Ovary (tissue), 7 donors: ENCODE measurements at regions not wholly inside any gene's neighbourhood (a gene's known extent, or its start where the extent isn't known, plus 50 kb on each side); places are given as distances from the start of the nearest gene placed in this dataset.

Experiments
- DNase-seq, 5 donors: peaks; one replicate each; pipeline ENCODE4 v3.0.0-alpha.2; 2019 to 2020
- H3K27ac ChIP-seq, 2 donors: fragments of 200-600 bp; one replicate each; pipeline versions ENCODE4 v1.5.1 to v1.8.0; 2019 to 2022
- H3K27me3 ChIP-seq: fragments of 200-600 bp; one replicate; pipeline ENCODE4 v1.8.0; 2022
- H3K36me3 ChIP-seq: fragments of 200-600 bp; sonication (generic); one replicate; pipeline ENCODE4 v1.5.1; 2019
- H3K4me1 ChIP-seq: one replicate; pipeline ENCODE4 v1.8.1; 2013; ENCODE audit warnings: mild to moderate bottlenecking, moderate library complexity; ENCODE audit not compliant: insufficient read depth
- H3K4me3 ChIP-seq: fragments of 200-600 bp; sonication (generic); one replicate; pipeline ENCODE4 v1.5.1; 2017
- H3K9me3 ChIP-seq, 2 donors: fragments of 200-600 bp in 1 of 2; sonication (generic) in 1 of 2; one replicate each; pipeline versions ENCODE4 v1.5.1 to v1.8.1; 2013 to 2019; ENCODE audit warnings: mild to moderate bottlenecking in 1 of 2, moderate library complexity in 1 of 2
- CTCF ChIP-seq, 3 donors: fragments of 450-650 bp in 2 of 3; fragments of 200-600 bp in 1 of 3; IDR thresholded peaks; one replicate each; pipeline versions ENCODE4 v1.5.1 to v1.8.0; 2016 to 2022; ENCODE audit warnings: antibody characterized with exemption in 3 of 3, mild to moderate bottlenecking in 1 of 3
- EP300 ChIP-seq: sonication (generic); formaldehyde crosslinking; IDR thresholded peaks from one replicate; pipeline ENCODE4 v1.6.1; 2017; ENCODE audit warnings: antibody characterized with exemption
- POLR2A ChIP-seq: fragments of 450-650 bp; IDR thresholded peaks from one replicate; pipeline ENCODE4 v1.6.1; 2017; ENCODE audit warnings: antibody characterized with exemption, mild to moderate bottlenecking, moderate library complexity
- WGBS, 3 donors: extraction: QIAGEN DNeasy Blood & Tissue Kit in 1 of 3; methylation state at CpG; one replicate each; pipeline versions ENCODE4 v1.1.5 to v1.1.7; 2013 to 2017; 5-methylcytosine and 5-hydroxymethylcytosine counted together
- intact Hi-C, 4 donors: fragments of 100-400 bp; cut with DNase I; formaldehyde crosslinking; loops; one replicate each; pipeline versions ENCODE4 v1.11.0 to v1.15.1; 2022 to 2023
- donor health status: DM: no; HTN: no; CAD: no; lungs with moderate emphysema.
- donor health status: DM: no; HTN: no; CAD: no.
- donor health status: Bipolar disorder and iron deficiency.
- donor health status: DM: no; HTN: no; CAD: no.
- donor health status: DM: yes; HTN: yes; CAD: no.

DNA sequence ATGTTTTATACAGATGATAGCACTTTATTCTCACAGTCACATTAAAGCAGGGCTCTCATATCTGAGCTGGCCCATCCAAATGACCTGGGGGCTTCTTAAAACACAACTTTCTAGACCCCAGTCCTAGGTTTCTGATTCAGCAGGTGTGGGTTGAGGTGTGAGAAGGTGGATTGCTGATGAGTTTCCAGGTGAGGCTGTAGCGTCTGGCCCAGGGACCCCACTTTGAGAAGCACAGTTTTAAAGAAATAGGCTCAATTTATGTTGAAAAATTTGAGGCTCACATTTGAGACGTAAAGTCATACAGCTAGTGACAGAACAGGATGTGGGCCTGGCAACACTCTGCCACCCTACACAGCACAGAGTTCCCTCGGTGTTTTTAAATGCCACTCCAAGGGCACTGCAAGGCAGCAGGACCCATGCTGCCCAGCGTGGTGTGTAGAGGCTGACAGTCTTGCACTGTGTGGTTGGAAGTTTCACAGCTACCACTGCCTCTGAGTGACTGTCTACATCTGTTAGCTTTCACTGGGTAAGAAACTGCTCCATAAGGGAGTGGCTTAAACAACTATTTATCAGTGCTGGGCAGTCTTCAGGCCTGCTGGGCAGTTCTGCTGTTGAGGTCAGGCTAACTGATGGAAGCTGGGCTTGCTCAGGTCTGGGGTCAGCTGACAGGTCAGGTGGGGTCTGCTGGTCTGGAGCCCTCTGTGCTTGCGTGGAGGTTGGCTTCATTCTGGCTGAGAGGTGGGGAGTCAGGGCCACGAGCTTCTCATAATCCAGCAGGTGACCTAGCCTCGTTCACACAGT, 319.7 kb downstream of the CXCL12 start:
- 77 to 92% (median 88%) methylated on average over 7 of the region's 7 CpGs for WGBS, 3 donors
- Histone ChIP-seq H3K27me3 (no peaks in the 10 kb centered on the region), H3K27ac (peak overlapping the region in 1 of 2 donors; percentile 16), H3K9me3 (no peaks in the 10 kb centered on the region), H3K36me3 (no peaks in the 10 kb centered on the region), H3K4me3 (no peak overlapping the region), H3K4me1 (peaks cover 28% of the 10 kb centered on the region)
- TF ChIP-seq POLR2A (no peak), CTCF (IDR thresholded peaks at IDR 0.05) (no peak), EP300 (no peak)
- no peak for DNase-seq
- intact Hi-C loops: loop anchor here in 1 of 4 donors (10.0 kb wide), 1 partner anchor 250 kb away; no protein-coding TSS in a partner anchor

- no peak overlapping the region for H3K27ac ChIP-seq
- peaks cover 33% of the 10 kb centered on the region for H3K4me1 ChIP-seq
- H3K9me3 ChIP-seq: no peaks in the 10 kb centered on the region
- H3K36me3 ChIP-seq: no peaks in the 10 kb centered on the region
- intact Hi-C loops: loop anchor here in 1 of 4 donors (10.0 kb wide), 1 partner anchor 250 kb away; no protein-coding TSS in a partner anchor
- TF ChIP-seq CTCF (IDR thresholded peaks at IDR 0.05) (no peak), EP300 (no peak), POLR2A (no peak)
- 64 to 67% (median 66%) methylated on average over 8 of the region's 8 CpGs for WGBS, 3 donors
- H3K4me3 ChIP-seq: no peak overlapping the region
- no peak for DNase-seq
- no peaks in the 10 kb centered on the region for H3K27me3 ChIP-seq
Measured at GRCh38 chr10:44064317-44064716, 320.6 kb downstream of the CXCL12 start.

DNA sequence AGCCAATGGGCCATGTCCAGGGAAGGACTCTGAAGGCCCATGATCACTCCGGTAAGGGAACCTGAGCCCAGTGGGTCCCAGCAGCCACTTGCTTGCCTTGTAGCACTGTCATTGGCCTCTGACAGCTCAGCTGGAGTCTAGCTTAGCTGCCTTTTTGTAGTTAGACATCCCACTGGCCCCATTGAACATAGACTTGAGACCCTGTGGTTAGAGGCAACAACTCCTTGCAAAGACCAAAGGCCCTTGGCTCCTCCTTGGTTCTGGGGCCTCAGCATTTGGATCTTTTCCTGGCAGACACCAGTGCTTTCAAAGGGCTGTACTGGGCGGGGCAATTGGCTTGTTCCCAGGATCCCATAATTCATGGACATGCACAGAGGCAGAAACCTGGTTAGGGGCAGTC, 321.2 kb downstream of the CXCL12 start:
- H3K27ac ChIP-seq: no peak overlapping the region
- H3K9me3 ChIP-seq: no peaks in the 10 kb centered on the region
- no peaks in the 10 kb centered on the region for H3K36me3 ChIP-seq
- H3K4me1 ChIP-seq: peaks cover 32% of the 10 kb centered on the region
- H3K27me3 ChIP-seq: no peaks in the 10 kb centered on the region
- 78 to 95% (median 92%) methylated on average over 2 of the region's 2 CpGs for WGBS, 3 donors
- TF ChIP-seq EP300 (no peak), POLR2A (no peak), CTCF (IDR thresholded peaks at IDR 0.05) (no peak)
- no peak overlapping the region for H3K4me3 ChIP-seq
- intact Hi-C loops: loop anchor here in 1 of 4 donors (10.0 kb wide), 1 partner anchor 251 kb away; no protein-coding TSS in a partner anchor
- DNase-seq: no peak

DNA sequence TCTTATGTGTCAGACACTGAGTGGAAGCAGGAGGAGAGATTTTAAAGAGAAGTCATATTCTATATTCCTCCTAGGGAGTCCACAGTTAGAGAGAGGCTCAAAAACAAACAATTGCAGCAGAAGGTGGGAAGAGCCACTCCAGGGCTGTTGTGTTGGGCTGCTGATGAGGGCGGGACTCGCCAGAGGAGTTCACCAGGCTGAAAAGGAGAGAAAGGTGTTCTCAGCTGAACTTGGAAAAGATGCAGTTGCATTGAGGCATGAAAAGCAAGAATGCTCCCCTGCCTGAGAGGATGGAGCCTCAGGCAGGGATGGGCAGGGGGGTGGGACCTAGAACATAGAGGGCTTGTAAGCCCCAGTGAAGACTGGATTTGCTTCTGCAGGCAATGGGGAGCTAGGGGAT, 324.2 kb downstream of the CXCL12 start:
- 66 to 86% (median 82%) methylated on average over 2 of the region's 2 CpGs for WGBS, 3 donors
- no peaks in the 10 kb centered on the region for H3K9me3 ChIP-seq
- intact Hi-C loops: loop anchor here in 1 of 4 donors (10.0 kb wide), 1 partner anchor 254 kb away; no protein-coding TSS in a partner anchor
- peaks cover 32% of the 10 kb centered on the region for H3K4me1 ChIP-seq
- no peaks in the 10 kb centered on the region for H3K36me3 ChIP-seq
- H3K4me3 ChIP-seq: no peak overlapping the region
- DNase-seq: no peak
- no peaks in the 10 kb centered on the region for H3K27me3 ChIP-seq
- no peak overlapping the region for H3K27ac ChIP-seq
- no peak for TF ChIP-seq EP300
- TF ChIP-seq POLR2A: no peak
- TF ChIP-seq CTCF (IDR thresholded peaks at IDR 0.05): no peak
